Liver (tissue), 3 donors: ENCODE measurements at regions not wholly inside any gene's neighbourhood (a gene's known extent, or its start where the extent isn't known, plus 50 kb on each side); places are given as distances from the start of the nearest gene placed in this dataset.

ENCODE experiments used
- FOXA1 ChIP-seq: IDR thresholded peaks from 2 replicates; pipeline ENCODE4 v1.6.1; 2016; ENCODE audit warnings: antibody characterized with exemption
- GABPA ChIP-seq, 2 donors: IDR thresholded peaks in 1 of 2; conservative IDR thresholded peaks in 1 of 2; 2 replicates each; pipeline ENCODE4 v1.6.1; 2016; ENCODE audit warnings: antibody characterized with exemption in 2 of 2, mild to moderate bottlenecking in 1 of 2, moderate library complexity in 1 of 2
- HNF4G ChIP-seq: IDR thresholded peaks from 2 replicates; pipeline ENCODE4 v1.6.1; 2016; ENCODE audit warnings: antibody characterized with exemption
- TAF1 ChIP-seq: conservative IDR thresholded peaks from 2 replicates; pipeline ENCODE4 v1.6.1; 2016; ENCODE audit warnings: antibody characterized with exemption, mild to moderate bottlenecking
- TF ChIP-seq, protein P1 (sequence below): fragments of 150-350 bp; IDR thresholded peaks from 2 replicates; pipeline ENCODE4 v1.5.1; 2017; ENCODE audit warnings: improper control_type of control experiment, low read depth, low read length; ENCODE audit not compliant: missing input control
- TF ChIP-seq, protein P2 (sequence below): IDR thresholded peaks from 2 replicates; pipeline ENCODE4 v1.6.1; 2016; ENCODE audit warnings: antibody characterized with exemption
- TF ChIP-seq, protein P3 (sequence below): IDR thresholded peaks from 2 replicates; pipeline ENCODE4 v1.6.1; 2016; ENCODE audit warnings: antibody characterized with exemption, mild to moderate bottlenecking
- donor health status: healthy.
- donor health status: healthy.

DNA sequence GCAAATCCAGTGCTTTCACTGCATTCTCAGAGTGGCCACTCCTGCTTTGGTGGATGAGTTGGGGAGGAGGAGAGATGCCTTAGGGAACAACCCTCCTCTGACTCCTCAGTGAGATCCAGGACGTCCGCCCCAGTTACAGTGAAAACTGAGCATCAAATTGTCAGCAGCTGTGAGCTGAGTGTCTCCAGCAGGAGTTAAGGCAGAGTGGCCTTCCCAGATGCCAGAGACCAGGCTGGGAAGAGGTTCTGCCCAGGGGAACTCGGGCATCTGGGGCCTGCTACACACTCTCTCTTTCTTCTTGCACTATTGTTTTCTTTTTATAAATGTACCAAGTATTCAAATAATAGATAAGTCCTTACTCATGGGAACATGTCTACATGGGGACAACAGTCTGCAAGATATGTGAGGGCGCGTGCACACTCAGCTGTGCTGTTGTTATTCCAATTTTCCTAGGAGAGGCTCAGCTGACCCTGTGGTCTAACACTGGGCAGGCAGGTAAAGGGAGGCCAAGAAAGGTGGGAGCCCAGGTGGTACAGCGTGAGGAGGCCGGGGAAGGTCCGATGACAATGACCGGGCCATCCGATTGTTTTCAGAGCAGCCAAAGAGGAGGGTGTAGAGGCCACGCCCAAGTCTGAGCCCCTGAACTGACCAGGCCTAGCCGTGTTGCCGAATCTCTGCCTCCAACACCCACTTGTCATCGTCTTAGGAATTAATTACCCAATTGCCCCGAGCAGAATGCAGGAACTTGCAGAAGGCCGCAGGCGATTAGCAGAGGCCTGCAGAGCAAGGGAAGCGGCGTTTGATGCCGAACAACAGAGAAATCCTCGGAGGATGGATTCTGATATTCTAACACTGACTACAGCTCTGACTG lies 166.9 kb downstream of the ANAPC1 start:
- TF ChIP-seq, protein P1, sequence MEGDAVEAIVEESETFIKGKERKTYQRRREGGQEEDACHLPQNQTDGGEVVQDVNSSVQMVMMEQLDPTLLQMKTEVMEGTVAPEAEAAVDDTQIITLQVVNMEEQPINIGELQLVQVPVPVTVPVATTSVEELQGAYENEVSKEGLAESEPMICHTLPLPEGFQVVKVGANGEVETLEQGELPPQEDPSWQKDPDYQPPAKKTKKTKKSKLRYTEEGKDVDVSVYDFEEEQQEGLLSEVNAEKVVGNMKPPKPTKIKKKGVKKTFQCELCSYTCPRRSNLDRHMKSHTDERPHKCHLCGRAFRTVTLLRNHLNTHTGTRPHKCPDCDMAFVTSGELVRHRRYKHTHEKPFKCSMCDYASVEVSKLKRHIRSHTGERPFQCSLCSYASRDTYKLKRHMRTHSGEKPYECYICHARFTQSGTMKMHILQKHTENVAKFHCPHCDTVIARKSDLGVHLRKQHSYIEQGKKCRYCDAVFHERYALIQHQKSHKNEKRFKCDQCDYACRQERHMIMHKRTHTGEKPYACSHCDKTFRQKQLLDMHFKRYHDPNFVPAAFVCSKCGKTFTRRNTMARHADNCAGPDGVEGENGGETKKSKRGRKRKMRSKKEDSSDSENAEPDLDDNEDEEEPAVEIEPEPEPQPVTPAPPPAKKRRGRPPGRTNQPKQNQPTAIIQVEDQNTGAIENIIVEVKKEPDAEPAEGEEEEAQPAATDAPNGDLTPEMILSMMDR = no peak
- TF ChIP-seq, protein P2, sequence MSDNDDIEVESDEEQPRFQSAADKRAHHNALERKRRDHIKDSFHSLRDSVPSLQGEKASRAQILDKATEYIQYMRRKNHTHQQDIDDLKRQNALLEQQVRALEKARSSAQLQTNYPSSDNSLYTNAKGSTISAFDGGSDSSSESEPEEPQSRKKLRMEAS = no peak
- TF ChIP-seq GABPA (IDR thresholded peaks at IDR 0.05 in 1 of 2, conservative IDR thresholded peaks at IDR 0.05 in 1 of 2) (no peak), TAF1 (no peak), FOXA1 (no peak), HNF4G (no peak)
- TF ChIP-seq, protein P3, sequence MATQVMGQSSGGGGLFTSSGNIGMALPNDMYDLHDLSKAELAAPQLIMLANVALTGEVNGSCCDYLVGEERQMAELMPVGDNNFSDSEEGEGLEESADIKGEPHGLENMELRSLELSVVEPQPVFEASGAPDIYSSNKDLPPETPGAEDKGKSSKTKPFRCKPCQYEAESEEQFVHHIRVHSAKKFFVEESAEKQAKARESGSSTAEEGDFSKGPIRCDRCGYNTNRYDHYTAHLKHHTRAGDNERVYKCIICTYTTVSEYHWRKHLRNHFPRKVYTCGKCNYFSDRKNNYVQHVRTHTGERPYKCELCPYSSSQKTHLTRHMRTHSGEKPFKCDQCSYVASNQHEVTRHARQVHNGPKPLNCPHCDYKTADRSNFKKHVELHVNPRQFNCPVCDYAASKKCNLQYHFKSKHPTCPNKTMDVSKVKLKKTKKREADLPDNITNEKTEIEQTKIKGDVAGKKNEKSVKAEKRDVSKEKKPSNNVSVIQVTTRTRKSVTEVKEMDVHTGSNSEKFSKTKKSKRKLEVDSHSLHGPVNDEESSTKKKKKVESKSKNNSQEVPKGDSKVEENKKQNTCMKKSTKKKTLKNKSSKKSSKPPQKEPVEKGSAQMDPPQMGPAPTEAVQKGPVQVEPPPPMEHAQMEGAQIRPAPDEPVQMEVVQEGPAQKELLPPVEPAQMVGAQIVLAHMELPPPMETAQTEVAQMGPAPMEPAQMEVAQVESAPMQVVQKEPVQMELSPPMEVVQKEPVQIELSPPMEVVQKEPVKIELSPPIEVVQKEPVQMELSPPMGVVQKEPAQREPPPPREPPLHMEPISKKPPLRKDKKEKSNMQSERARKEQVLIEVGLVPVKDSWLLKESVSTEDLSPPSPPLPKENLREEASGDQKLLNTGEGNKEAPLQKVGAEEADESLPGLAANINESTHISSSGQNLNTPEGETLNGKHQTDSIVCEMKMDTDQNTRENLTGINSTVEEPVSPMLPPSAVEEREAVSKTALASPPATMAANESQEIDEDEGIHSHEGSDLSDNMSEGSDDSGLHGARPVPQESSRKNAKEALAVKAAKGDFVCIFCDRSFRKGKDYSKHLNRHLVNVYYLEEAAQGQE = no peak
